ENCODE measurements at regions not wholly inside any gene's neighbourhood (a gene's known extent, or its start where the extent isn't known, plus 50 kb on each side); places are given as distances from the start of the nearest gene placed in this dataset.
A peak's percentile ranks its signal among the peaks of the same experiment; 100 is the strongest.
"Not testable (repeated sequence)": the region's sequence is repeated elsewhere in the genome, so short reads cannot be mapped to it uniquely, and the experiment has no call there.

GRCh38 chr21:5149222-5149621, 5372.2 kb upstream of the TPTE start:
- H3K36me3 ChIP-seq (ENCODE audit: insufficient read depth, low read length); H2AFZ ChIP-seq (ENCODE audit: low read depth, low read length); H3K9me3 ChIP-seq (ENCODE audit: low read length); H3K27me3 ChIP-seq (ENCODE audit: insufficient read depth, low read length); H3K4me1 ChIP-seq (ENCODE audit: insufficient read depth, low read length); H3K4me3 ChIP-seq (ENCODE audit: low read length): not testable (repeated sequence)

GRCh38 chr21:5153842-5154640, 5367.3 kb upstream of the TPTE start:
- H3K36me3 ChIP-seq (ENCODE audit: insufficient read depth, low read length): not testable (repeated sequence)
- peak overlapping the region; percentile 46 for H3K4me3 ChIP-seq (ENCODE audit: low read length)

GRCh38 chr21:5154641-5154982, 5366.8 kb upstream of the TPTE start:
- not testable (repeated sequence) for H2AFZ ChIP-seq (ENCODE audit: low read depth, low read length); H3K27me3 ChIP-seq (ENCODE audit: insufficient read depth, low read length); H3K36me3 ChIP-seq (ENCODE audit: insufficient read depth, low read length); H3K9me3 ChIP-seq (ENCODE audit: low read length); H3K4me1 ChIP-seq (ENCODE audit: insufficient read depth, low read length)
- peak overlapping the region; percentile 46 for H3K4me3 ChIP-seq (ENCODE audit: low read length)

More at GRCh38 chr21:5153842-5154640, 5367.3 kb upstream of the TPTE start:
- H2AFZ ChIP-seq (ENCODE audit: low read depth, low read length); H3K27me3 ChIP-seq (ENCODE audit: insufficient read depth, low read length); H3K4me1 ChIP-seq (ENCODE audit: insufficient read depth, low read length); H3K9me3 ChIP-seq (ENCODE audit: low read length): not testable (repeated sequence)

- not testable (repeated sequence) for H3K27me3 ChIP-seq (ENCODE audit: insufficient read depth, low read length); H3K4me1 ChIP-seq (ENCODE audit: insufficient read depth, low read length); H3K4me3 ChIP-seq (ENCODE audit: low read length); H2AFZ ChIP-seq (ENCODE audit: low read depth, low read length); H3K9me3 ChIP-seq (ENCODE audit: low read length); H3K36me3 ChIP-seq (ENCODE audit: insufficient read depth, low read length)
Observed at GRCh38 chr21:5162693-5163574, 5358.4 kb upstream of the TPTE start.

GRCh38 chr21:5165829-5166228, 5355.6 kb upstream of the TPTE start:
- not testable (repeated sequence) for H3K4me3 ChIP-seq (ENCODE audit: low read length); H2AFZ ChIP-seq (ENCODE audit: low read depth, low read length); H3K36me3 ChIP-seq (ENCODE audit: insufficient read depth, low read length)

More at GRCh38 chr21:5165829-5166228, 5355.6 kb upstream of the TPTE start:
- H3K4me1 ChIP-seq (ENCODE audit: insufficient read depth, low read length); H3K9me3 ChIP-seq (ENCODE audit: low read length); H3K27me3 ChIP-seq (ENCODE audit: insufficient read depth, low read length): not testable (repeated sequence)
